IMR-90 (cell line): ENCODE measurements at regions not wholly inside any gene's neighbourhood (a gene's known extent, or its start where the extent isn't known, plus 50 kb on each side); places are given as distances from the start of the nearest gene placed in this dataset.

Experiments
- ATAC-seq: fragments of 200-7000 bp; cut with Tn5 transposase; 2 replicates; pipeline ENCODE4 v1.9.1; 2020; ENCODE audit warnings: low read depth, mild to moderate bottlenecking, moderate library complexity
- BruUV-seq: library from RNA; stranded (reverse); fragments of 400-500 nt; replicated peaks from 2 replicates; lab custom pipeline; 2021; lab: Mats Ljungman, UMichigan
- CTCF ChIA-PET: fragments of 300-600 bp; formaldehyde crosslinking; extraction: SDS; loops from one replicate; lab custom pipeline; 2021; ENCODE audit warnings: antibody characterized with exemption; lab: Yijun Ruan, JAX
- POLR2A ChIA-PET: fragments of 300-600 bp; sonication (Branson Sonifier 250); formaldehyde crosslinking; loops from one replicate; lab custom pipeline; 2022; ENCODE audit warnings: antibody characterized with exemption; ENCODE audit not compliant: unreplicated experiment; lab: Charles Lee
- DNase-seq: peaks from one replicate; pipeline ENCODE4 v3.0.0; 2013
- H2AFZ ChIP-seq: replicated peaks from 2 replicates; pipeline ENCODE3; 2013; ENCODE audit warnings: low read length, mild to moderate bottlenecking; ENCODE audit not compliant: poor library complexity
- H2AK5ac ChIP-seq: 2 replicates; pipeline ENCODE4 v1.6.1; 2013; ENCODE audit warnings: low read depth, low read length, inconsistent platforms
- H2AK9ac ChIP-seq: replicated peaks from 2 replicates; pipeline ENCODE3; 2013; ENCODE audit warnings: mild to moderate bottlenecking, low read depth, low read length, moderate library complexity; ENCODE audit not compliant: poor library complexity
- H2BK120ac ChIP-seq: 2 replicates; pipeline ENCODE4 v1.6.1; 2013; ENCODE audit warnings: low read depth, low read length, inconsistent platforms
- H2BK15ac ChIP-seq: 3 replicates; pipeline ENCODE4 v1.6.1; 2013; ENCODE audit warnings: low read depth, low read length, inconsistent platforms
- H2BK20ac ChIP-seq: 2 replicates; pipeline ENCODE4 v1.6.1; 2013; ENCODE audit warnings: low read depth, mild to moderate bottlenecking, inconsistent platforms, low read length, moderate library complexity
- H2BK5ac ChIP-seq: 2 replicates; pipeline ENCODE4 v1.6.1; 2013; ENCODE audit warnings: mild to moderate bottlenecking, low read depth, low read length, inconsistent platforms; ENCODE audit not compliant: poor library complexity, severe bottlenecking
- H3K14ac ChIP-seq: replicated peaks from 2 replicates; pipeline ENCODE4 v1.6.1; 2013; ENCODE audit warnings: low read depth, low read length, inconsistent platforms
- H3K18ac ChIP-seq: 2 replicates; pipeline ENCODE4 v1.6.1; 2013; ENCODE audit warnings: low read depth, low read length, control low read depth
- H3K23ac ChIP-seq: 2 replicates; pipeline ENCODE4 v1.6.1; 2013; ENCODE audit warnings: low read depth, low read length, inconsistent platforms
- H3K27ac ChIP-seq: 2 replicates; pipeline ENCODE4 v1.5.1; 2013; ENCODE audit warnings: mild to moderate bottlenecking, control low read depth, low read length; ENCODE audit not compliant: insufficient read depth
- H3K27me3 ChIP-seq: 2 replicates; pipeline ENCODE4 v1.6.1; 2013; ENCODE audit warnings: low read length; ENCODE audit not compliant: control insufficient read depth, insufficient read depth
- H3K36me3 ChIP-seq: 2 replicates; pipeline ENCODE4 v1.6.1; 2013; ENCODE audit warnings: low read length, mixed read lengths; ENCODE audit not compliant: control insufficient read depth, insufficient read depth
- H3K4ac ChIP-seq: 2 replicates; pipeline ENCODE4 v1.6.1; 2013; ENCODE audit warnings: low read depth, low read length, inconsistent platforms
- H3K4me1 ChIP-seq: 2 replicates; pipeline ENCODE4 v1.6.1; 2013; ENCODE audit warnings: low read length, mixed read lengths; ENCODE audit not compliant: control insufficient read depth, insufficient read depth
- H3K4me2 ChIP-seq: 2 replicates; pipeline ENCODE4 v1.6.1; 2013; ENCODE audit warnings: low read depth, mild to moderate bottlenecking, control low read depth, low read length, moderate library complexity
- H3K4me3 ChIP-seq: 2 replicates; pipeline ENCODE4 v1.5.1; 2013; ENCODE audit warnings: low read depth, mild to moderate bottlenecking, control low read depth, low read length, moderate library complexity; ENCODE audit not compliant: insufficient read depth
- H3K56ac ChIP-seq: 2 replicates; pipeline ENCODE4 v1.6.1; 2013; ENCODE audit warnings: low read length, inconsistent platforms; ENCODE audit not compliant: insufficient read depth; ENCODE audit errors: extremely low read depth
- H3K79me1 ChIP-seq, 2 experiments: 2 replicates each; pipeline ENCODE4 v1.6.1; 2013; ENCODE audit warnings: low read length in 2 of 2, inconsistent platforms in 1 of 2, low read depth in 1 of 2
- H3K9ac ChIP-seq: 2 replicates; pipeline ENCODE4 v1.6.1; 2013; ENCODE audit warnings: low read depth, low read length, control low read depth
- H3K9me1 ChIP-seq: 2 replicates; pipeline ENCODE4 v1.6.1; 2013; ENCODE audit warnings: low read length, inconsistent platforms; ENCODE audit not compliant: insufficient read depth
- H3K9me3 ChIP-seq: 2 replicates; pipeline ENCODE4 v1.6.1; 2013; ENCODE audit warnings: low read length; ENCODE audit not compliant: control insufficient read depth, insufficient read depth
- H4K20me1 ChIP-seq: 2 replicates; pipeline ENCODE4 v1.6.1; 2013; ENCODE audit warnings: low read length, inconsistent platforms; ENCODE audit not compliant: insufficient read depth
- H4K5ac ChIP-seq: 2 replicates; pipeline ENCODE4 v1.6.1; 2013; ENCODE audit warnings: mild to moderate bottlenecking, low read depth, low read length, control low read depth
- H4K8ac ChIP-seq, 2 experiments: 2 replicates each; pipeline ENCODE4 v1.6.1; 2013; ENCODE audit warnings: low read depth in 2 of 2, low read length in 2 of 2, control low read depth in 1 of 2, inconsistent platforms in 1 of 2
- H4K91ac ChIP-seq: 2 replicates; pipeline ENCODE4 v1.6.1; 2013; ENCODE audit warnings: low read depth, low read length, inconsistent platforms; ENCODE audit not compliant: insufficient read depth
- CEBPB ChIP-seq: IDR thresholded peaks from 2 replicates; pipeline ENCODE4 v1.6.1; 2012; ENCODE audit warnings: low read depth, low read length, improper control_type of control experiment
- MAFK ChIP-seq: IDR thresholded peaks from 2 replicates; pipeline ENCODE4 v1.6.1; 2012; ENCODE audit warnings: low read depth, low read length, improper control_type of control experiment
- RAD21 ChIP-seq: IDR thresholded peaks from 2 replicates; pipeline ENCODE4 v1.6.1; 2012; ENCODE audit warnings: low read length, improper control_type of control experiment
- WGBS, 2 experiments: methylation state at CpG; one replicate each; pipeline versions ENCODE4 v1.1.5 to v1.1.7; 2013; ENCODE audit warnings: missing lambda C conversion rate in 2 of 2; ENCODE audit not compliant: insufficient read length in 1 of 2; ENCODE audit errors: extremely low coverage in 2 of 2; 5-methylcytosine and 5-hydroxymethylcytosine counted together
- dilution Hi-C: fragments of 300-500 bp; cut with HindIII; formaldehyde crosslinking; loops from one replicate; pipeline ENCODE4 v1.14.3; 2018; ENCODE audit warnings: low sequenced_read_pairs; ENCODE audit not compliant: unreplicated experiment
- in situ Hi-C: fragments of 300-500 bp; cut with MboI; formaldehyde crosslinking; loops from 3 replicates; pipeline ENCODE4 v1.14.3; 2019; ENCODE audit warnings: low sequenced_read_pairs, inconsistent platforms, mixed read lengths
- intact Hi-C: fragments of 100-400 bp; cut with micrococcal nuclease; formaldehyde crosslinking; loops from 2 replicates; pipeline ENCODE4 v1.10.0; 2022
- TF ChIP-seq, protein P1 (sequence below): conservative IDR thresholded peaks from 2 replicates; pipeline ENCODE4 v1.5.1; 2012; ENCODE audit warnings: mild to moderate bottlenecking, low read depth, low read length, improper control_type of control experiment

DNA sequence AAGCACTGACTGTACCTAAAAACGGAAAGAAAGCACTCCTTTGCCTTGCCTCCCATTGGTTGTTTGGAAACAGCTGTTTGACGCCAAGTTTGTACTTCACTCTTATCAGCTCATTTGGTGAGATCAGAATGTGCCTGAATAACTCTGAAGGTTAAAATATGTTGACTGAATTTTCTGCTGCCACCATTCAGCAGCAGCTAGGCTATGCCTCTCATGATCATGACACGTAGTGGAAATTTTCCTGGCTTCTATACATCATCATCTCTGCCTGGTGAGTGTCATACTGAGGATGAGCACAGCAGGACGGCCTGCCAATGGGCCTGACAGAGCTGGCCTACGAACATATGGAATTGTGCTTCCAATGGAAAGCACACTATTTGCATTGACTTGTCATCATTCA, 704.9 kb upstream of the CITED2 start:
- intact Hi-C loops (loop anchor here (5.0 kb wide), 1 partner anchor 458 kb away; no protein-coding TSS in a partner anchor), in situ Hi-C loops (no loop called here), dilution Hi-C loops (no loop called here)
- Histone ChIP-seq H2AK5ac (peak overlapping the region; percentile 76; the same call in 1 of the 2 replicates), H4K8ac (peak overlapping the region; percentile 34 to 87), H4K20me1 (no peaks in the 10 kb centered on the region), H3K18ac (peak overlapping the region; percentile 84; the same call in 1 of the 2 replicates), H3K4ac (peak overlapping the region; percentile 92), H2BK15ac (peak overlapping the region; percentile 94), H3K9me1 (peaks cover 4% of the 10 kb centered on the region), H3K14ac (peak overlapping the region; percentile 91), H2AK9ac (peak overlapping the region; percentile 57), H3K56ac (peak overlapping the region; percentile 49; the same call in 1 of the 2 replicates), H3K23ac (peak overlapping the region; percentile 91), H3K4me3 (no peak overlapping the region), H3K9me3 (no peaks in the 10 kb centered on the region), H3K9ac (no peak overlapping the region; the same call in 1 of the 2 replicates), H3K4me1 (peaks cover 11% of the 10 kb centered on the region), H3K4me2 (peak overlapping the region; percentile 17; the same call in 1 of the 2 replicates), H3K79me1 (no peaks in the 10 kb centered on the region; a peak in 1 of 4 replicates), H3K27me3 (no peaks in the 10 kb centered on the region), H4K5ac (peak overlapping the region; percentile 65), H4K91ac (peak overlapping the region; percentile 84), H2AFZ (peak overlapping the region; percentile 77), H3K36me3 (no peaks in the 10 kb centered on the region), H2BK120ac (peak overlapping the region; percentile 97), H3K27ac (peak overlapping the region; percentile 55; the same call in 1 of the 2 replicates), H2BK20ac (peak overlapping the region; percentile 96), H2BK5ac (peak overlapping the region; percentile 92)
- DNase-seq (peak; percentile 71), ATAC-seq (peak; percentile 61)
- TF ChIP-seq MAFK (no peak), CEBPB (no peak), RAD21 (peak; percentile 4; the same call in 1 of the 2 replicates)
- TF ChIP-seq, protein P1, sequence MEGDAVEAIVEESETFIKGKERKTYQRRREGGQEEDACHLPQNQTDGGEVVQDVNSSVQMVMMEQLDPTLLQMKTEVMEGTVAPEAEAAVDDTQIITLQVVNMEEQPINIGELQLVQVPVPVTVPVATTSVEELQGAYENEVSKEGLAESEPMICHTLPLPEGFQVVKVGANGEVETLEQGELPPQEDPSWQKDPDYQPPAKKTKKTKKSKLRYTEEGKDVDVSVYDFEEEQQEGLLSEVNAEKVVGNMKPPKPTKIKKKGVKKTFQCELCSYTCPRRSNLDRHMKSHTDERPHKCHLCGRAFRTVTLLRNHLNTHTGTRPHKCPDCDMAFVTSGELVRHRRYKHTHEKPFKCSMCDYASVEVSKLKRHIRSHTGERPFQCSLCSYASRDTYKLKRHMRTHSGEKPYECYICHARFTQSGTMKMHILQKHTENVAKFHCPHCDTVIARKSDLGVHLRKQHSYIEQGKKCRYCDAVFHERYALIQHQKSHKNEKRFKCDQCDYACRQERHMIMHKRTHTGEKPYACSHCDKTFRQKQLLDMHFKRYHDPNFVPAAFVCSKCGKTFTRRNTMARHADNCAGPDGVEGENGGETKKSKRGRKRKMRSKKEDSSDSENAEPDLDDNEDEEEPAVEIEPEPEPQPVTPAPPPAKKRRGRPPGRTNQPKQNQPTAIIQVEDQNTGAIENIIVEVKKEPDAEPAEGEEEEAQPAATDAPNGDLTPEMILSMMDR: no peak
- ChIA-PET CTCF (interaction anchor here (0.6 to 1.2 kb wide), 4 partner anchors 26 to 1081 kb away, joined by 3 read pairs; no protein-coding TSS in a partner anchor), POLR2A (interaction anchor here (0.6 kb wide), 3 partner anchors 203 to 459 kb away, joined by 3 read pairs; no protein-coding TSS in a partner anchor)
- WGBS, 2 experiments: no CpG with 5 or more reads among the region's 5 CpGs
- no TSS peak for BruUV-seq
